Vagina (tissue), 2 donors: ENCODE measurements at regions not wholly inside any gene's neighbourhood (a gene's known extent, or its start where the extent isn't known, plus 50 kb on each side); places are given as distances from the start of the nearest gene placed in this dataset.
"Not testable (repeated sequence)": the region's sequence is repeated elsewhere in the genome, so short reads cannot be mapped to it uniquely, and the experiment has no call there.

Experiments used
- DNase-seq, 2 donors: peaks; one replicate each; pipeline ENCODE4 v3.0.0-alpha.2; 2017; ENCODE audit errors: extremely low spot score in 2 of 2
- H3K27ac ChIP-seq: fragments of 200-600 bp; sonication (generic); one replicate; pipeline ENCODE4 v1.5.1; 2019
- H3K27me3 ChIP-seq: fragments of 200-600 bp; sonication (generic); one replicate; pipeline ENCODE4 v1.5.1; 2019
- H3K36me3 ChIP-seq, 2 donors: fragments of 200-600 bp; sonication (generic); one replicate each; pipeline ENCODE4 v1.5.1; 2017 to 2019
- H3K4me1 ChIP-seq: fragments of 200-600 bp; sonication (generic); one replicate; pipeline ENCODE4 v1.5.1; 2019
- H3K4me3 ChIP-seq, 2 donors: fragments of 200-600 bp; sonication (generic); 1 replicate in 1 of 2; 2 replicates in 1 of 2; pipeline ENCODE4 v1.5.1; 2016 to 2019
- H3K9me3 ChIP-seq: fragments of 200-600 bp; sonication (generic); one replicate; pipeline ENCODE4 v1.5.1; 2019
- CTCF ChIP-seq, 3 experiments: fragments of 450-650 bp in 2 of 3; fragments of 200-600 bp in 1 of 3; sonication (generic) in 1 of 3; IDR thresholded peaks; one replicate each; pipeline ENCODE4 v1.5.1; 2017 to 2019; ENCODE audit warnings: antibody characterized with exemption in 3 of 3, mild to moderate bottlenecking in 2 of 3, moderate library complexity in 2 of 3
- POLR2A ChIP-seq, 2 donors: fragments of 450-650 bp; IDR thresholded peaks; one replicate each; pipeline ENCODE4 v1.6.1; 2017; ENCODE audit warnings: antibody characterized with exemption in 2 of 2, mild to moderate bottlenecking in 2 of 2, moderate library complexity in 2 of 2
- POLR2AphosphoS5 ChIP-seq, 2 donors: sonication (generic); formaldehyde crosslinking; IDR thresholded peaks; one replicate each; pipeline ENCODE4 v1.9.0; 2017; ENCODE audit warnings: antibody characterized with exemption in 2 of 2, mild to moderate bottlenecking in 2 of 2, low read depth in 1 of 2; ENCODE audit not compliant: insufficient read depth in 1 of 2
- intact Hi-C: fragments of 100-400 bp; cut with DNase I; formaldehyde crosslinking; loops from one replicate; pipeline ENCODE4 v1.15.1; 2023

- H3K4me3 ChIP-seq = no peak overlapping the region
- no peak for DNase-seq
- TF ChIP-seq CTCF (IDR thresholded peaks at IDR 0.05) = no peak
- TF ChIP-seq POLR2A (IDR thresholded peaks at IDR 0.05) = no peak
- TF ChIP-seq POLR2AphosphoS5 (IDR thresholded peaks at IDR 0.05; ENCODE audit: insufficient read depth in 1 of 2, low read depth in 1 of 2) = no peak
- no peak overlapping the region for H3K27ac ChIP-seq
- no peaks in the 10 kb centered on the region for H3K27me3 ChIP-seq
- no peaks in the 10 kb centered on the region for H3K4me1 ChIP-seq
- no peaks in the 10 kb centered on the region for H3K36me3 ChIP-seq
- no peaks in the 10 kb centered on the region for H3K9me3 ChIP-seq
- intact Hi-C loops = no loop called here
Observed at GRCh38 chr10:107516349-107516748, 351.8 kb upstream of the SORCS1 start.

- intact Hi-C loops, H3K9me3 ChIP-seq: not testable (repeated sequence)
Observed at GRCh38 chr10:107504011-107504410, 339.5 kb upstream of the SORCS1 start.

GRCh38 chr10:107502229-107502985, 337.9 kb upstream of the SORCS1 start:
- Histone ChIP-seq H3K4me1 (no peaks in the 10 kb centered on the region), H3K4me3 (no peak overlapping the region), H3K27ac (no peak overlapping the region), H3K36me3 (no peaks in the 10 kb centered on the region), H3K27me3 (no peaks in the 10 kb centered on the region), H3K9me3 (no peaks in the 10 kb centered on the region)
- DNase-seq = no peak
- TF ChIP-seq CTCF (IDR thresholded peaks at IDR 0.05) (no peak), POLR2A (IDR thresholded peaks at IDR 0.05) (no peak), POLR2AphosphoS5 (IDR thresholded peaks at IDR 0.05; ENCODE audit: insufficient read depth in 1 of 2, low read depth in 1 of 2) (no peak)
- intact Hi-C loops = no loop called here

More at GRCh38 chr10:107504011-107504410, 339.5 kb upstream of the SORCS1 start:
- DNase-seq, H3K4me3 ChIP-seq, H3K27me3 ChIP-seq, H3K4me1 ChIP-seq, H3K36me3 ChIP-seq, H3K27ac ChIP-seq: not testable (repeated sequence)

GRCh38 chr10:107498983-107499382, 334.5 kb upstream of the SORCS1 start:
- Histone ChIP-seq H3K9me3 (no peaks in the 10 kb centered on the region), H3K4me3 (no peak overlapping the region), H3K36me3 (no peaks in the 10 kb centered on the region), H3K27me3 (no peaks in the 10 kb centered on the region), H3K4me1 (no peaks in the 10 kb centered on the region), H3K27ac (no peak overlapping the region)
- TF ChIP-seq POLR2A (IDR thresholded peaks at IDR 0.05) (no peak), POLR2AphosphoS5 (IDR thresholded peaks at IDR 0.05; ENCODE audit: insufficient read depth in 1 of 2, low read depth in 1 of 2) (no peak), CTCF (IDR thresholded peaks at IDR 0.05) (no peak)
- DNase-seq = no peak
- intact Hi-C loops = no loop called here

- TF ChIP-seq CTCF (IDR thresholded peaks at IDR 0.05) (no peak), POLR2AphosphoS5 (IDR thresholded peaks at IDR 0.05; ENCODE audit: insufficient read depth in 1 of 2, low read depth in 1 of 2) (no peak), POLR2A (IDR thresholded peaks at IDR 0.05) (no peak)
- Histone ChIP-seq H3K27me3 (no peaks in the 10 kb centered on the region), H3K4me3 (no peak overlapping the region), H3K9me3 (no peaks in the 10 kb centered on the region), H3K36me3 (no peaks in the 10 kb centered on the region), H3K27ac (no peak overlapping the region), H3K4me1 (no peaks in the 10 kb centered on the region)
- no peak for DNase-seq
- intact Hi-C loops = no loop called here
Observed at GRCh38 chr10:107497024-107497423, 332.5 kb upstream of the SORCS1 start.
